Neural progenitor cell (in vitro differentiated cells): ENCODE measurements at regions not wholly inside any gene's neighbourhood (a gene's known extent, or its start where the extent isn't known, plus 50 kb on each side); places are given as distances from the start of the nearest gene placed in this dataset.

Source experiments
- DNase-seq: peaks from one replicate; pipeline ENCODE4 v3.0.0-alpha.2; 2016; ENCODE audit warnings: low spot score
- H2AFZ ChIP-seq: fragments of 200-600 bp; sonication (generic); replicated peaks from 2 replicates; pipeline ENCODE4 v1.6.1; 2016; ENCODE audit warnings: antibody characterized with exemption
- H3F3A ChIP-seq: fragments of 200-600 bp; sonication (generic); 2 replicates; pipeline ENCODE4 v1.6.1; 2016; ENCODE audit warnings: antibody characterized with exemption, low read depth
- H3K27ac ChIP-seq: fragments of 200-600 bp; sonication (generic); 2 replicates; pipeline ENCODE4 v1.5.1; 2016; ENCODE audit warnings: mild to moderate bottlenecking
- H3K27me3 ChIP-seq: fragments of 200-600 bp; sonication (generic); 2 replicates; pipeline ENCODE4 v1.6.1; 2016; ENCODE audit warnings: mild to moderate bottlenecking, moderate library complexity
- H3K36me3 ChIP-seq: fragments of 200-600 bp; sonication (generic); 2 replicates; pipeline ENCODE4 v1.5.1; 2016
- H3K4me1 ChIP-seq: fragments of 200-600 bp; sonication (generic); 2 replicates; pipeline ENCODE4 v1.6.1; 2016; ENCODE audit warnings: mixed run types
- H3K4me2 ChIP-seq: fragments of 200-600 bp; sonication (generic); 2 replicates; pipeline ENCODE4 v1.6.1; 2016
- H3K4me3 ChIP-seq: fragments of 200-600 bp; sonication (generic); 2 replicates; pipeline ENCODE4 v1.5.1; 2016
- H3K79me2 ChIP-seq: fragments of 200-600 bp; sonication (generic); 2 replicates; pipeline ENCODE4 v1.6.1; 2016; ENCODE audit warnings: low read depth
- H3K9ac ChIP-seq: fragments of 200-600 bp; sonication (generic); 2 replicates; pipeline ENCODE4 v1.6.1; 2016
- H3K9me3 ChIP-seq: fragments of 200-600 bp; sonication (generic); 2 replicates; pipeline ENCODE4 v1.5.1; 2016; ENCODE audit warnings: low read depth
- H4K20me1 ChIP-seq: fragments of 200-600 bp; sonication (generic); 2 replicates; pipeline ENCODE4 v1.6.1; 2016; ENCODE audit warnings: low read depth
- H3K27ac Mint-ChIP-seq: 3 replicates; pipeline ENCODE4 v1.8.0; 2021; ENCODE audit warnings: mixed read lengths
- H3K27me3 Mint-ChIP-seq: 2 replicates; pipeline ENCODE4 v1.8.0; 2022; ENCODE audit warnings: low read depth, mild to moderate bottlenecking, inconsistent platforms, moderate library complexity, mixed read lengths; ENCODE audit not compliant: insufficient read depth
- H3K36me3 Mint-ChIP-seq: 3 replicates; pipeline ENCODE4 v1.8.0; 2021; ENCODE audit warnings: mixed read lengths
- H3K4me1 Mint-ChIP-seq: 3 replicates; pipeline ENCODE4 v1.8.0; 2021; ENCODE audit warnings: mixed read lengths
- H3K4me3 Mint-ChIP-seq: 3 replicates; pipeline ENCODE4 v1.8.0; 2021; ENCODE audit warnings: mild to moderate bottlenecking, moderate library complexity, mixed read lengths
- H3K9me3 Mint-ChIP-seq: 3 replicates; pipeline ENCODE4 v1.8.0; 2020; ENCODE audit warnings: mixed read lengths
- EZH2 ChIP-seq: fragments of 200-600 bp; sonication (generic); IDR thresholded peaks from 2 replicates; pipeline ENCODE4 v1.6.1; 2017; ENCODE audit warnings: antibody characterized with exemption, mild to moderate bottlenecking, moderate library complexity
- EZH2phosphoT487 ChIP-seq: fragments of 200-600 bp; sonication (generic); IDR thresholded peaks from 2 replicates; pipeline ENCODE4 v1.6.1; 2017; ENCODE audit warnings: antibody characterized with exemption
- TF ChIP-seq, protein P1 (sequence below): fragments of 200-600 bp; sonication (generic); IDR thresholded peaks from 2 replicates; pipeline ENCODE4 v1.5.1; 2017; ENCODE audit warnings: antibody characterized with exemption, mild to moderate bottlenecking

DNA sequence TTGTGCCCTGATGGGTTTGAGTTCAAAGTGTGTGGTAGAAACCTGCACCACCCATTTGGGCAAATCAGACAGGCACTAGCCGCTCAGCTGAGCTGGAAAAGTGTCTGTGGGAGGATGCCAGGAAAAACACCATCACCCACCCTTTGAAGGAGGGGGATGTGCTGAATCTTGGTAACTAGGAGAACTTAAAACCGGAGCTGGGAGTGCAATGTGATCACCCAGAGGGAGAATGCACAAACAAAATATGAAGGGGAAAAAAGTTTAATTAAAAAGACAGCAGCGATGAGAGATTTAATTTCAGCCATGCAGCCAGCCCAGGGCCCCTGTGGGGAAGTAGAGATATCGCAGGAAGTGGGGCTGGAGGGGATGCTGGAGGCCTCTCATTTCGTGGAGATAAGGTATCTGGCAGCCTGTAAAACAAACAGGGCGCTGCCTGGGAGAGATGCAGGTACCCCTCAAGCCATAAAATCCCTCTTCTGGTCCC is 86.8 kb upstream of the BCAR3 start:
- H3K79me2 ChIP-seq: no peaks in the 10 kb centered on the region

DNA sequence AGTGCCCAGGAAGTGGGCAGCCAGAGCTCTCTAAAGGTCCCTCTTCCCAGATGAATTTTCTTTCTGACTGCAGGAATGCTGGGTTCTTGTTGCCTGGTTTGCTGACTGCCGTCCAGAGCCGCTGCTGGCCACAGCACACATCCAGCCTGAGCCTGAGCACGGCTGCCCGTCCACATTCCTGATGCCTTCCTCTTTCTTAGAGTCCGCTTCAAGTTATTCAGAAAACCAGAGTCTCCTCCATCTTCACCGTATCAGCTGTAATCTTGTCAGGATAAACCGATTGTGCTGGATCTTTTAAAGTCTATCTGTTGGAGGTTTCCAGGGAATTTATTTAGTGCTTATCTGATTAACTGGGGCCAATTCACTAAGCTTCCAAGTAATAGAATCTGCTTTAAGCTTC is 84.8 kb upstream of the BCAR3 start:
- DNase-seq: peak; percentile 67
- no peak overlapping the region for H3K27ac ChIP-seq
- peaks cover 7% of the 10 kb centered on the region for H3K27me3 Mint-ChIP-seq
- peaks cover 41% of the 10 kb centered on the region for H3K4me1 Mint-ChIP-seq
- no peak overlapping the region for H3K9ac ChIP-seq
- peaks cover 4% of the 10 kb centered on the region for H3K9me3 Mint-ChIP-seq
- no peaks in the 10 kb centered on the region for H3K79me2 ChIP-seq
- H3K36me3 ChIP-seq: no peaks in the 10 kb centered on the region
- H2AFZ ChIP-seq: no peak overlapping the region
- H3K4me3 ChIP-seq: no peak overlapping the region
- peak overlapping the region; percentile 33 for H3K4me2 ChIP-seq
- H4K20me1 ChIP-seq: no peaks in the 10 kb centered on the region
- TF ChIP-seq, protein P1, sequence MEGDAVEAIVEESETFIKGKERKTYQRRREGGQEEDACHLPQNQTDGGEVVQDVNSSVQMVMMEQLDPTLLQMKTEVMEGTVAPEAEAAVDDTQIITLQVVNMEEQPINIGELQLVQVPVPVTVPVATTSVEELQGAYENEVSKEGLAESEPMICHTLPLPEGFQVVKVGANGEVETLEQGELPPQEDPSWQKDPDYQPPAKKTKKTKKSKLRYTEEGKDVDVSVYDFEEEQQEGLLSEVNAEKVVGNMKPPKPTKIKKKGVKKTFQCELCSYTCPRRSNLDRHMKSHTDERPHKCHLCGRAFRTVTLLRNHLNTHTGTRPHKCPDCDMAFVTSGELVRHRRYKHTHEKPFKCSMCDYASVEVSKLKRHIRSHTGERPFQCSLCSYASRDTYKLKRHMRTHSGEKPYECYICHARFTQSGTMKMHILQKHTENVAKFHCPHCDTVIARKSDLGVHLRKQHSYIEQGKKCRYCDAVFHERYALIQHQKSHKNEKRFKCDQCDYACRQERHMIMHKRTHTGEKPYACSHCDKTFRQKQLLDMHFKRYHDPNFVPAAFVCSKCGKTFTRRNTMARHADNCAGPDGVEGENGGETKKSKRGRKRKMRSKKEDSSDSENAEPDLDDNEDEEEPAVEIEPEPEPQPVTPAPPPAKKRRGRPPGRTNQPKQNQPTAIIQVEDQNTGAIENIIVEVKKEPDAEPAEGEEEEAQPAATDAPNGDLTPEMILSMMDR: no peak
- TF ChIP-seq EZH2 (no peak), EZH2phosphoT487 (no peak)
- H3K36me3 Mint-ChIP-seq: no peaks in the 10 kb centered on the region
- H3K27ac Mint-ChIP-seq: peak overlapping the region; percentile 81
- H3F3A ChIP-seq: peaks cover 12% of the 10 kb centered on the region
- peaks cover 34% of the 10 kb centered on the region for H3K4me1 ChIP-seq
- no peak overlapping the region for H3K4me3 Mint-ChIP-seq
- H3K9me3 ChIP-seq: no peaks in the 10 kb centered on the region
- peaks cover 3% of the 10 kb centered on the region for H3K27me3 ChIP-seq

More for the DNA sequence above, 86.8 kb upstream of the BCAR3 start:
- Histone ChIP-seq H4K20me1 (no peaks in the 10 kb centered on the region), H3K27ac (no peak overlapping the region), H3K36me3 (no peaks in the 10 kb centered on the region), H3K4me1 (peaks cover 34% of the 10 kb centered on the region), H3K27me3 (peaks cover 3% of the 10 kb centered on the region), H2AFZ (no peak overlapping the region), H3K9ac (no peak overlapping the region), H3K9me3 (no peaks in the 10 kb centered on the region), H3K4me3 (no peak overlapping the region), H3K4me2 (peak overlapping the region; percentile 28), H3F3A (peaks cover 12% of the 10 kb centered on the region)
- Mint-ChIP-seq H3K4me3 (peak overlapping the region; percentile 35), H3K27me3 (peaks cover 6% of the 10 kb centered on the region), H3K27ac (peak overlapping the region; percentile 92), H3K4me1 (peaks cover 41% of the 10 kb centered on the region), H3K36me3 (no peaks in the 10 kb centered on the region), H3K9me3 (peaks cover 2% of the 10 kb centered on the region)
- DNase-seq: no peak
- TF ChIP-seq, protein P1: no peak

DNA sequence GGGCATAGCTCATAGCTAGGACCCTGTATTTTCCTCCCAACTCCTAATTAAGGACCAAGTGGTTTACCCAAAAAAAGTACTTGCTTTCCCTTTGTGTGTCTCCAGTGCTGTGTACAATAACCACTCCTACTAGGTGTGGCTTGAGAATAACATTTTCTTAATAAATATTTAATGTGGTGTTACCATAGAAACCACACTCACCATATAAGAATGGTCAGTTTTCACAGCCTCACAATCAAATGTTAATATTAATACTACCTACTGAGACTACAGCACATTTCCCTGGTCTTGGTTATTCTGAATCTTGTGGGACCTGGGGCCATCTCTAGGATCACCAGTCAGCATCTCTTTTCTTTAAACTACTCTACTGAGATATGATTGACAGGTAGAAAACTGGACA is 83.5 kb upstream of the BCAR3 start:
- H3K4me1 Mint-ChIP-seq: peaks cover 40% of the 10 kb centered on the region
- TF ChIP-seq EZH2phosphoT487 (no peak), EZH2 (no peak)
- TF ChIP-seq, protein P1: no peak

More for the DNA sequence above, 83.5 kb upstream of the BCAR3 start:
- no peak for DNase-seq
- no peak overlapping the region for H3K9ac ChIP-seq
- no peak overlapping the region for H3K4me3 ChIP-seq
- H3K36me3 ChIP-seq: no peaks in the 10 kb centered on the region
- no peak overlapping the region for H3K4me2 ChIP-seq
- Mint-ChIP-seq H3K27ac (no peak overlapping the region), H3K27me3 (peaks cover 8% of the 10 kb centered on the region), H3K9me3 (peaks cover 4% of the 10 kb centered on the region), H3K36me3 (no peaks in the 10 kb centered on the region), H3K4me3 (no peak overlapping the region)
- peaks cover 34% of the 10 kb centered on the region for H3K4me1 ChIP-seq
- H3K27me3 ChIP-seq: peaks cover 3% of the 10 kb centered on the region
- no peaks in the 10 kb centered on the region for H3K9me3 ChIP-seq
- peaks cover 12% of the 10 kb centered on the region for H3F3A ChIP-seq
- H4K20me1 ChIP-seq: no peaks in the 10 kb centered on the region
- H2AFZ ChIP-seq: no peak overlapping the region
- no peak overlapping the region for H3K27ac ChIP-seq
- H3K79me2 ChIP-seq: no peaks in the 10 kb centered on the region
